IPS-18c (cell line): ENCODE measurements at regions not wholly inside any gene's neighbourhood (a gene's known extent, or its start where the extent isn't known, plus 50 kb on each side); places are given as distances from the start of the nearest gene placed in this dataset.

ENCODE experiments used
- H3K4me3 ChIP-seq: 2 replicates; pipeline ENCODE4 v1.7.0; 2013; ENCODE audit warnings: low read depth, mild to moderate bottlenecking, low read length, moderate library complexity; ENCODE audit not compliant: insufficient read depth
- H3K9me3 ChIP-seq: one replicate; pipeline ENCODE4 v1.6.1; 2013; ENCODE audit warnings: mild to moderate bottlenecking, low read length, moderate library complexity; ENCODE audit not compliant: control insufficient read depth, insufficient read depth

DNA sequence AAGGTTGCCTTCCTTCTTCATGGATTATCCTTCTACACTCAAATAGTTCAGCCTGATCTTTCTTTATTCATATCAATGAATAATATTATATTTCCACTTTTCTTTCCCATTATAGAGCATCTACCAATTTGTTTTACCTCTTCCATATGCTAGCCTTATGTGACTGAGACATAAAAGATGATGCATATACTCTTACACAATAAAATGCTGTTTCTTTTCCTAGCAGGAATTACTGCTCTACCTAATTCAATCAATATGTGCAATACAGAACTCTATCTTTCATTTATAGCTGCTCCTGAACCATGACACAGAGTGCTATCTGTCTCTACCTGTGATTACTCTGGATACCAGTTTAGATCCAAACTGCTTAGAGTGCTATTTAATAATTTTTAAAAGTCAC, 2334.0 kb downstream of the PCDH7 start:
- no peaks in the 10 kb centered on the region for H3K9me3 ChIP-seq
- H3K4me3 ChIP-seq: no peak overlapping the region

DNA sequence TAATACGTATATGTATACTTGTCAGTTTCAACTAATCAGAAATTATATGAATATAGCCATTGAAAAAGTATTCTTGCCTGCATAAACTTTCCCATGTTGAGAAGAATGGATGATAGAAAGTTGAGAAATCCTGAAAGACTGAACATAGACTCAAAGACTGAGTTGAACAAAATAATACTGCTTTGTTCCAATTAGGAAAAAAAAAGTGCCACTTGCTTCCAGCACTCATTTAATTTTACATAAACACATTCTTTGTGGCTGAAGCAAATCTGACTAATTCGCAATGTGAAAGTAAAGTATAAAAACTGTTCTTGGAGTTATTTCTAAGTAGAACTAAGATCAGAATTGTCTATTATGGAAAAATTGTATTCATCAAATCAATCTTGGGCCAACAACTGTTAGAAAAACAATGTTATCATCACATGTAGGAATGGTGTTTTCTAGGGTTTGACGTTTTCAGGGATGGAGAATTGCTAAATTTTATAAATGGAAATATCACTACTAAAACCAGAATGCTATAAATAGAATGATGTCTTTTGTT, 2334.6 kb downstream of the PCDH7 start:
- no peak overlapping the region for H3K4me3 ChIP-seq
- no peaks in the 10 kb centered on the region for H3K9me3 ChIP-seq

DNA sequence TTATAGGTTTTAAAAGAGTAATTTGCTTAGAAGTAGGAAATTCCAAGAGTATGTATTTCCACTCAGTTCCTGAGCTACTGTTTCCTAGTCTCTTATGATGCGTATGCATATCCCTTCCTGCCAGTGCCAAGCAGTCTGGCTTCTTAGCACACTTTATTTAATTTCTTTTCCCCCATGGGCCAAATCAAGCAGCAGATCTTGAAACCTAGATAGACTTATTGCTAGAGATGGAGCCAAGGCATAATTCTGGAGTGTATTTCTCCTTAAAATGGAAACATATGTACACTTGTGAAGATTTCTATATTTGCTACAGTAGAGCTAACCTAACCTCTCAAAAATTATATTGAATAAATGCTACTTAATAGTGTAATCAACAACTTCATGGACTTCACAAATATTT, 2337.6 kb downstream of the PCDH7 start:
- no peak overlapping the region for H3K4me3 ChIP-seq
- no peaks in the 10 kb centered on the region for H3K9me3 ChIP-seq

DNA sequence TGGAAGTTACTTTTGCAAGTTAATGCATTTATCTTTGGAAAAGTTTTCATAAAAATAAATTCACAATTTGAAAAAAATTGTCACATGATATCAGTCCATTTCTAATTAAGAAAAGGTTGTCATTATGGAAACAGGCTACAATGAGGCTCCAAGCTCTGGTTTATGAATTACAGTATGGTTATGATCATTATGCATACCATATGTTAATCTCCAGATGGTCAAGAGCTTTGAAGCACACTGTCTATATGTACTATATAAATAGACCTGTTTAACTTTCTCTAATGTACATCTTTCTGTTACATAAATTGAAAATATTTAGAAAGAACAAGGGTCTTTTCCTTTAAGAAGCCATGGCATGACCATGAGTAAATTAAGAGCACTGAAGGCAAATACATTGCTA, 2338.8 kb downstream of the PCDH7 start:
- no peak overlapping the region for H3K4me3 ChIP-seq

DNA sequence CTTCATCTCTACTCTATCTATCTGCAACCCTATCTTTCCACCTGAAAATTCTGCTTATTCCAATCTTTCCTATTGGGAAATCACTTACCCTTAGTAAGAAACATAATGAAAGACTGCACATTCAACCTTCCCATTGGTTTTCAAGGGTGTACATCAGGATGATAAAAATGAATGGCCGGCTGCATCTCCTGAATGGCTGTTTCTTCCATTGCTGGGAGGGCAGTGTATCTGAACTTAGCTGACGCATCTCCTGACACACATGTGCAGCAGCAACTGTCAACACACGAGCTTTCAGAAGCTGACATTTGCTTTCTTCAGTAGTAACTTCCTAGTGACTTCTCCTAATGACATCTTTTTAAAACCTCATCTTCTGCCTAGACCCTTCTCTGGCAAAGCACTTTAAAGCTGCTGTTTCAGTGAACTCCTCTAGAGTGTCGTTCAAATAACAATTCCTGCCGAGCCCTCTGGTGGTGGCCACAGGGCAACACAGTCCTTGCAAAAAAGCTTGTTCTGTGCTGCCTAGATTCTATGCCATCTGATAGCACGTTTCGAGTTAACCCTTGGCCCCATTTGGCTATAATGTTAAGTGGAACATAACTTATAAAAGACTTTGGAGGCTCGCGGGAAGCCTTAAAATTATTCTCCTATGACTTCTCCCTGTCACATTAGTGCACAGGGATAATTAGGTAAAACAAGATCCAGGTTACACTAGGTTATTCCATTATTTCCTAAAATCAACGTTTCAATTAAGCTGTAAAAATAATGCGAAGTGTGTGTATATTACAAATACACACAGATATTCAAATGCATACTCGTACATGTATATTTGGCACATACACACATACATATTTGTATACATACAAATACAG, 2340.7 kb downstream of the PCDH7 start:
- H3K9me3 ChIP-seq: no peaks in the 10 kb centered on the region
- H3K4me3 ChIP-seq: no peak overlapping the region

More for the DNA sequence above, 2338.8 kb downstream of the PCDH7 start:
- no peaks in the 10 kb centered on the region for H3K9me3 ChIP-seq

DNA sequence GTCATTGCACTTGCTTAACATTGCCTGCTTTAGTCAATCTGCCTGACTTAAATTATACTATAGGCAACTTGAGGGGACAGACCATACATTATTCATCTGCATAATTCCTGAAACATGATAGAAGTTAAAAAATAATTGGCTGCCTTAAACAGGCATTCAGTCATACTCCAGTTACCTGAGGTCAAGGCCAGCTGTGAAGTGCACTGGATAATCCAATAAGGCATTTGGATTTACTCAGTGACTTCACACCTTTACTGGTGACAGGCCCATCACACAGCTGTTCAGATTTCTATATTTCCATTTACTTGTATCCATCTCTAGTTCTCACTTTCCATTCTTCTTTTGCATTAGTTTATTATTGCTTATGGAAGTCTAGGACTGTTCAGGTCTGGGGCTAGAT, 2341.6 kb downstream of the PCDH7 start:
- Histone ChIP-seq H3K4me3 (no peak overlapping the region), H3K9me3 (no peaks in the 10 kb centered on the region)

DNA sequence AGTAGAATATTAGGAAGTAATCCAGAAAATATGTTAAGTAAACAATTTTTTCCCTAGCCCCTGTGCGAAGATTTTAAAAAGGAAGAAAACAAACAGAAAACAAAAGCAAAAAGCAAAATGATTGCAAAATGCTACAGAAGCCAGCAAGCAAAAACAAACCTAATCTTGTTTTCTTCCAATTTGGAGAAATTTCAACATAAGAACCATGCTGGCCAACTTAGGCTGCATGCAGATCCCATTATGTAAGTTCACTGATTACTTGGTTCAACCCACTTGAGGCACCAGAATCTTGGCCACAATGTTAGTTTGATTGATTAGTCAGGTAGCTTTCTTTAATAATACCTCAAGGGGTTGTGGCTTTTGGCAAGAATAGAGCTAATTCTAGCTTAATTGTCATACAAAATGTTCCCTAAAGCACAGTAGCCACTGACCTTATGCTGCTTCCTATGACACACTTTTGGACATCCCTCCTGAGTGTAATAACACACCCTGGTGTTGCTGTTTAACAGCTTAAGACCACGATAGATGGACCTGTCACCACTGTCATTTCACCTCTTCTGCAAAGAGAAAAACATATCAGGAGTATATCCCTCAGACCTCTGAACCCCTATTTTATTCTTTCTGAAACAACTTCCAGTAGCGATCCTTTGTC, 2342.1 kb downstream of the PCDH7 start:
- H3K4me3 ChIP-seq: no peak overlapping the region
- no peaks in the 10 kb centered on the region for H3K9me3 ChIP-seq

DNA sequence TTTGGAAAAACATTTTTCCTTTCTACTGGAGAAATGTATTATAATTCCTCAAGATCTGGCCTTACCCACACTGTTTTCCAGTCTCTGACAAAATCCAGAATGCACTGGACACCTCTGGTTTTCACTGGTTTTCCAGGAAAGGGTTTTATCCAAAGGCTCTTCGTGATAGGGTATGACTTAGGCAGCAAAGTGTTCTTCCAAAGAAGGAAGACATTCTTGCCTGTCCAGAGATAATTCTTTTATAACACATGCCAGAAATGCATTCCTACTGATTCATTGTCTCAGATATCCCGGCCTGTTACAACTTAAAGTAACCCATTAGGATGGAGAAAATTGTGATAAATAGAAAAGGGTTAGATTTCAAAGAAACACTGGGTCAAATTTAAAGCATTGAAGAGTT, 2343.1 kb downstream of the PCDH7 start:
- no peak overlapping the region for H3K4me3 ChIP-seq
- no peaks in the 10 kb centered on the region for H3K9me3 ChIP-seq

DNA sequence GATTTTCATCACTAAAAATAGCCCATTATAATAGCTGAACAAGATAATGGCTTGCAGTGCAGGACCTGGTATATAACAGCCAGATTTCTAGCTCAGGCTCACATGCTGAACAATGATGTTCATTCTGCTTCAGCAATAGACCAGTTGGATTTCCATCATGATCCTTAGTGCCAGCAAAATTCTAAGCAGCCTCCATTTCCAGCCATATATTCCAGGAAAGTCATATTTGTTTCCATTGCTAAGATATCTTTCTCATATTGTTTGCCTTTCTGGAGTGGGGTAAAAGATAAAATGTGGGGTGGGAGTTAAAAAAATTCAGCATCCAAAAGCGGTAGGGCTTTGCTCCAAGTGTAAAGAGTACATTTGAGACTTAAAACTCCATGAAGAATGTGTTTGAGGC, 2344.1 kb downstream of the PCDH7 start:
- Histone ChIP-seq H3K9me3 (peaks cover 2% of the 10 kb centered on the region), H3K4me3 (no peak overlapping the region)

DNA sequence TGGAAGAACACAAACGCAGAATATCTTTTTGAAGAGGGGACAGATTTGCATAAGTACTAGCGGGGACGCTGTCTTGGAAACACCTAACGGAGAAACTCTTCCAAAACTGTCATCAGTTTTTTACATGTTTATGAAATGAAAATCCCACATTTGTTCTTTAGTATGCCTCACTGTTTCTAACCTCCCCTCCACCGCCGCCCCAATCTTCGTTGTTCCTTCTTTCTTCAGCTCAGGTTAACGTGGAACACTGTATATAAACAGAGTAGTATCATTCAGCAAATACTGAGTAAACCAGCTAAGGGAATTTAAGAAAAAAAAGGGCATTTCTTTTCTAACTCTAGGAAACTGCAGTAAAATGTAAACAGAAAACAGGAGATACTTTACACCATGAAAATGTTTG, 2345.6 kb downstream of the PCDH7 start:
- H3K9me3 ChIP-seq: peaks cover 2% of the 10 kb centered on the region
- no peak overlapping the region for H3K4me3 ChIP-seq

DNA sequence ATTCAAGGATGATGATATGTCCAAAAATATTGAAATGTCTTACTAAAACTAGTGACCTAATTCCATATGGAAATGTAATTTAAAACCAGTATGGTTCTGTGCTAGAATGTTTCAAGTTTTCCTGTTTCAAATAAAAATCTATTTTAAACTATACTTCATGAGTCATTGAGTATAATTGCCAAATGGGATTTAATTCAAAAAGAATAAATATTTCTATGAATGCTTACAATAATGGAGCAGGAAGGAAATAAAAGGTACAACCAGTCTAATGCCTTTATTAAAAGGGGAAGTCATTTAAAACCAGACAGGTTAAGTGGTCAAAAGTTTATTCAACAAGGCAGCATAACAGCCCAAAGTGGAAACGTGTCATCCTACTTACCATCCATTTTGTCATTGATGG, 2347.1 kb downstream of the PCDH7 start:
- no peak overlapping the region for H3K4me3 ChIP-seq
- H3K9me3 ChIP-seq: peaks cover 2% of the 10 kb centered on the region

DNA sequence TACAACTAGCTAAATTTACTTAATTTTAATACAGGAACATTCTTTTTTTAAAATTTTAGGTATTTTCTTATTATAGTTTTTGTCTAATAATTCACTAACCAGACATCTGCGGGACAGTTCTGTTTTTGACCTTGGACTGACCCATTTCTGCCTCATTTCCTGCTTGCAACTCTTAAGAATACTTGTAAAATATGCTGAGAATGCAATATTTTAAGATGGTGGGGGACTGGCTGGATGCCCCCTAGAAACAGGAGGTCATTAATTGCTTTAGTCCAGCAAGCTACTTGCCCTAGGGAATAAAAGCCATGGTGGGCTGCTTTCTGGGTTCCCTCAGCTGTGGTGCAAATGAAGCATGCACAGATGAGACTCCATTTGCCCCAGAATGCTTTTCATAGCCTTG, 2348.4 kb downstream of the PCDH7 start:
- Histone ChIP-seq H3K4me3 (no peak overlapping the region), H3K9me3 (peaks cover 2% of the 10 kb centered on the region)

DNA sequence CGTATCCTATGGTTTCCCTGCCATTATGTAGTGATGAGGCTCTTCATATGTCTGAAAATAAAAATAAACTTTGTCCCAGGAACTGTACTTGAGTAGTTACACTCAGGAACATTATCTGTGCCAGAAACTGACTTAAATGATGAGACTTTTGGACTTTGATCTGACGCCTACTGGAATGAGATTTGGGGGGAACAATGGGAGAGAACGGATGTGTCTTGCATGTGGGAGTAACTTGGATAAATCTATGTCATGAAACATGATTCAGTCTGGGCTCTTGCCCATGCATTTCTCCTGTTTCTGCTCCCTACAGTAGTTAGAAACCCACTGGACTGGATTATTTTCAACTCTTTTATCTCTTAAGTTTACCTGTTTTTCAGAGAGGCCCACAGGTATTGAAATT, 2351.4 kb downstream of the PCDH7 start:
- Histone ChIP-seq H3K4me3 (no peak overlapping the region), H3K9me3 (peaks cover 2% of the 10 kb centered on the region)

DNA sequence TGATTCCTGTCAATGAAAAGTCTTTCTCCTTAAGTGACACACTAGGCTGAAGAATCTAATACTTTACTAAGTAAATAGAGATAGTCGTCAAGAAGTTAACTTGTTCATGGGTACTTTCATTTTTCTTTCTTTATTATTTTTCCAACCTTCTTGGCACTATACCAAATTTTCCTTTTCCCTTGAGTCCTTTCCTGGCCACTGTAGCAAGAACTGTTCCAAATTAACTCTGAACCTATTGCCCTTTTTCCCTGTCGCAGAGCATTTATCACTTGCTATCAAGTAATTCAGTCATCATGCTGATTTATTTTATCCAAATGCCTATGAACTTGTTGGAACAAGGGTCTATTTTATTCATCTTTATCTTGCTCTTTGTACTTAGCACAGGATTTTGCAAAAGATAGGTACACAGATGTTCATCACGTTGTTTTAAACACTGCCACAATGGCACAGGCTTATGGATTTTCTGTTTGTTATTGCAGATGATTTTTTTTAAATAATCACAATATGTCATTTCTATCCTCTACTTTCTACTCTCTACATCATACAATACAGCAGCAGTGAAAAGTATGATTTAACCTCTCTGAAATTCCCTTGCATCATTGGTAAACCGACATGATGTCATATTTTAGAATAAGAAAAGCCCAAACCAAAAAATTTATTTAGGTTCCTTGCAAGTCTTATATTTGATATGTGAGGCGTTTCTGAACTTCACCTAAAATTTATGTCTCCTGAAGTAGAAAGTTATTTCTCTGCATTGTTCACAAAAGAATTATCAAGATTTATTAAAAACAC, 2352.3 kb downstream of the PCDH7 start:
- H3K9me3 ChIP-seq: peaks cover 2% of the 10 kb centered on the region
- H3K4me3 ChIP-seq: no peak overlapping the region

DNA sequence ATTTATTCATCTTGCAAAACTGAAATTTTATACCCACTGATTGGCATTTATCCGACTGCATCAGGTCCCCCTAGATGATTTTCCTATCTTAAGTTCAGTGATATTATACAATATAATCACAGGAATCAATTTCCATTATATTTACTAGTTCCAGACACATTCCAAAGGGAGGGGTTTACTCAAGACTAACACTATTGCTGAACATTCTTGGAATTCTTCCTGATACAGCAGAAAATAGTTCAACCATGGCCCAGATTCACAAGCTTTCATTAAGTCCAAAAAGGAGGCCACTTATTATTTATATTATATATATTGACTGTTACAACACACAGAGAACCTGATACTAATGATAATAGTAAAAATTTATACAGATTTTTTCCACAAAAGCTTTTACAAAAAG, 2353.6 kb downstream of the PCDH7 start:
- Histone ChIP-seq H3K9me3 (no peaks in the 10 kb centered on the region), H3K4me3 (no peak overlapping the region)

DNA sequence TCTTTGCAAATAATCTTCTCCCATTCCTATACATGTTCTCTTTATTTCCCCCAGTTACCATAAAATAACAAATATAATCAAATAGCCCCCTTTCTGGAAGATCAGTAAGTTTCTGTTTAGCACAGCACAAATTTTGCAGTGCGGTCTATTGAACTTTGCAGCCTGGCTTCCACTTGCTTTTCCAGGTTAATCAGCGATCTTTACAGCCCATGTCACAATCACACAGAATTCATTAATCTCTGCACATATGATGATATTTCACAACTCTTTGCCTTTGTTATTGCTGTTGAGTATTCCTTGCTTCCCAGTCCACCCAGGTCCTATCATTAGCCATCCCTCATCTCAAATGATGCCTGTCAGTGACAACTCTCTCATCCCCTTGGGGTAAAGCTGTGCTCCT, 2358.0 kb downstream of the PCDH7 start:
- no peaks in the 10 kb centered on the region for H3K9me3 ChIP-seq
- H3K4me3 ChIP-seq: no peak overlapping the region

DNA sequence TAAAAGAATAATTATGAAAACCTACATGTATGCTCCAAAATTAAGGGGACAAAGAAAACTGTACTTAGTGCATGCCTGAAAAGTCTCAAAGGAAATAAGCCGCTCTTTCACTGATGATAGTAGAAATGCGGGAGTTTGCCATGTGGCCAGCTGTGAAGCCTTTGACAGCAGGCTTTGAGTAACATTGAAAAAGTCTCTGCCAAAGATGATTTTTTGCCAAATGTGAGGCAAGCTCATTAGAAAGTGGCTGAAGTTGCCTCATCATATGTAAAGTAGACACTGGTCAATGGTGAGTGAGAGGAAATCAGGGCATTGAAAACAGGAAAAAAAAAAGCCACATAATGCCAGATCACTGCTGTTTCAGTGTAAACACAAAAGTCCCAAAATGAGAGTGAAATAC, 2360.1 kb downstream of the PCDH7 start:
- H3K4me3 ChIP-seq: no peak overlapping the region
- no peaks in the 10 kb centered on the region for H3K9me3 ChIP-seq

DNA sequence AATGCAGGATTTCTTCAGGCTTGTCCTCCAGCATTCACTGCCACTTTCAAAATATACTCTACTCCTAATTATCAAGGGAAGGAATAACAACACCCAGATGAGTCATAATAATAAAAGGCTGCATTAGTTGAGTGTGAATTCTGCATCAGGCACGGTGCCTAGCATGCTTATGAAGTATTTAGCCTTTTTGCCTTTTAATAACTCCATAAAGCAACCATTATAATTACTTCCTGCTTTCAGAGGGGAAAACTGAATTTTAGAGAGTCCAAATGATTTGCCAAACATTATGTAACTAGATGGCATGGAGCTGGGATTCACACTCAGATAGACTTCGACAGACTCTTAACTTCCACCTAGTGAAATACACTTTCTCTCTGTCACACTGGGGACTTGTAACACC, 2365.5 kb downstream of the PCDH7 start:
- H3K9me3 ChIP-seq: no peaks in the 10 kb centered on the region
- no peak overlapping the region for H3K4me3 ChIP-seq
